ENCODE measurements at regions not wholly inside any gene's neighbourhood (a gene's known extent, or its start where the extent isn't known, plus 50 kb on each side); places are given as distances from the start of the nearest gene placed in this dataset.

- no peak overlapping the region for H3K9ac ChIP-seq (ENCODE audit: low read length in 3 of 3)
- no peaks in the 10 kb centered on the region for H3K36me3 ChIP-seq (ENCODE audit: control insufficient read depth in 2 of 3, insufficient read depth in 3 of 3, low read length in 3 of 3)
- no peak overlapping the region for H3K4me3 ChIP-seq (ENCODE audit: low read length in 3 of 3)
- H3K9me3 ChIP-seq (ENCODE audit: control insufficient read depth in 2 of 3, insufficient read depth in 1 of 3, low read length in 3 of 3) = no peaks in the 10 kb centered on the region
- no peaks in the 10 kb centered on the region for H3K4me1 ChIP-seq (ENCODE audit: control insufficient read depth in 2 of 3, insufficient read depth in 2 of 3, low read depth in 1 of 3, low read length in 3 of 3)
- DNase-seq = no peak
- TF ChIP-seq, protein P1, sequence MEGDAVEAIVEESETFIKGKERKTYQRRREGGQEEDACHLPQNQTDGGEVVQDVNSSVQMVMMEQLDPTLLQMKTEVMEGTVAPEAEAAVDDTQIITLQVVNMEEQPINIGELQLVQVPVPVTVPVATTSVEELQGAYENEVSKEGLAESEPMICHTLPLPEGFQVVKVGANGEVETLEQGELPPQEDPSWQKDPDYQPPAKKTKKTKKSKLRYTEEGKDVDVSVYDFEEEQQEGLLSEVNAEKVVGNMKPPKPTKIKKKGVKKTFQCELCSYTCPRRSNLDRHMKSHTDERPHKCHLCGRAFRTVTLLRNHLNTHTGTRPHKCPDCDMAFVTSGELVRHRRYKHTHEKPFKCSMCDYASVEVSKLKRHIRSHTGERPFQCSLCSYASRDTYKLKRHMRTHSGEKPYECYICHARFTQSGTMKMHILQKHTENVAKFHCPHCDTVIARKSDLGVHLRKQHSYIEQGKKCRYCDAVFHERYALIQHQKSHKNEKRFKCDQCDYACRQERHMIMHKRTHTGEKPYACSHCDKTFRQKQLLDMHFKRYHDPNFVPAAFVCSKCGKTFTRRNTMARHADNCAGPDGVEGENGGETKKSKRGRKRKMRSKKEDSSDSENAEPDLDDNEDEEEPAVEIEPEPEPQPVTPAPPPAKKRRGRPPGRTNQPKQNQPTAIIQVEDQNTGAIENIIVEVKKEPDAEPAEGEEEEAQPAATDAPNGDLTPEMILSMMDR (IDR thresholded peaks at IDR 0.05; ENCODE audit: borderline replicate concordance, extremely low read depth, insufficient read depth) = no peak
- H3K27me3 ChIP-seq (ENCODE audit: control insufficient read depth, insufficient read depth, low read length) = no peaks in the 10 kb centered on the region
- no peak overlapping the region for H3K27ac ChIP-seq (ENCODE audit: low read depth in 2 of 2, low read length in 2 of 2)
- intact Hi-C loops (cut with DNase I) = no loop called here
- FAIRE-seq = no peak
Measured at GRCh38 chr6:102458990-102459389, 1065.5 kb downstream of the GRIK2 start.

GRCh38 chr6:102438171-102438570, 1044.7 kb downstream of the GRIK2 start:
- DNase-seq (no peak), FAIRE-seq (no peak)
- no peaks in the 10 kb centered on the region for H3K9me3 ChIP-seq (ENCODE audit: control insufficient read depth in 2 of 3, insufficient read depth in 1 of 3, low read length in 3 of 3)
- H3K9ac ChIP-seq (ENCODE audit: low read length in 3 of 3) = no peak overlapping the region
- H3K27ac ChIP-seq (ENCODE audit: low read depth in 2 of 2, low read length in 2 of 2) = no peak overlapping the region
- H3K4me1 ChIP-seq (ENCODE audit: control insufficient read depth in 2 of 3, insufficient read depth in 2 of 3, low read depth in 1 of 3, low read length in 3 of 3) = no peaks in the 10 kb centered on the region
- TF ChIP-seq, protein P1 (IDR thresholded peaks at IDR 0.05; ENCODE audit: borderline replicate concordance, extremely low read depth, insufficient read depth) = no peak
- H3K4me3 ChIP-seq (ENCODE audit: low read length in 3 of 3) = no peak overlapping the region
- no peaks in the 10 kb centered on the region for H3K27me3 ChIP-seq (ENCODE audit: control insufficient read depth, insufficient read depth, low read length)
- intact Hi-C loops (cut with DNase I) = no loop called here
- H3K36me3 ChIP-seq (ENCODE audit: control insufficient read depth in 2 of 3, insufficient read depth in 3 of 3, low read length in 3 of 3) = no peaks in the 10 kb centered on the region

DNA sequence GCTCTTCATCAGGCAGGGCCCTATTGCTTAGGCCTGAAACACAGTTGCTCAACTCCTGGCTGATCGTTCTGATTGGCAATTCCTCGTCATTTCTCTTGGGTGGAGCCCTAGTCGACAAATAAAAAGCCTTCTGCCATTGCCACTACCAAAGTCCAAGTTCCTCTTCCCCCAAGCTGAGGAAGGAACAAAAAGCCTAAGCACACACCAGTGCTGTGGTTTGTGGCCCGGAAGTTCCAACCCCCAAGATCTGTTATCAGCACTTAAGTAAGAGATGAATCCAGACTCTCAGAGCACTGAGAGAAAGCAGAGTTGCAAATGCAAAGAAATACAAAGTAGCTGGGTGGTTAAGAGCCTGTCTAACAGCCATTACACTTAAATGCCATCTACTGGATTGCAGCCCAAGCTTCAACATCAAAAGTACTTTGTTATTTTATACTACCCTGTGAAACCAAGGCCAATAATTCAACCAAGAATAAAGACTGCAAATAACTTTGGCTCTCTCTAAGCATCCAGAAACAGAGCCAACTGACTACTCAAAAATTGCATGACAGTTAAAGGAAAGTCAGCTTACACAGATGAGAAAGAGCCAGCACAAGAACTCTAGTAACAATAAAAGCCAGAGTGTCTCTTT, 1024.0 kb downstream of the GRIK2 start:
- Histone ChIP-seq H3K27me3 (ENCODE audit: control insufficient read depth, insufficient read depth, low read length) (no peaks in the 10 kb centered on the region), H3K27ac (ENCODE audit: low read depth in 2 of 2, low read length in 2 of 2) (no peak overlapping the region), H3K36me3 (ENCODE audit: control insufficient read depth in 2 of 3, insufficient read depth in 3 of 3, low read length in 3 of 3) (no peaks in the 10 kb centered on the region), H3K4me1 (ENCODE audit: control insufficient read depth in 2 of 3, insufficient read depth in 2 of 3, low read depth in 1 of 3, low read length in 3 of 3) (no peaks in the 10 kb centered on the region), H3K9me3 (ENCODE audit: control insufficient read depth in 2 of 3, insufficient read depth in 1 of 3, low read length in 3 of 3) (no peaks in the 10 kb centered on the region), H3K9ac (ENCODE audit: low read length in 3 of 3) (no peak overlapping the region), H3K4me3 (ENCODE audit: low read length in 3 of 3) (no peak overlapping the region)
- no peak for FAIRE-seq
- intact Hi-C loops (cut with DNase I) = no loop called here
- DNase-seq = no peak
- TF ChIP-seq, protein P1 (IDR thresholded peaks at IDR 0.05; ENCODE audit: borderline replicate concordance, extremely low read depth, insufficient read depth) = no peak

- FAIRE-seq = peak; percentile 74
- no peak for DNase-seq
- H3K9me3 ChIP-seq (ENCODE audit: control insufficient read depth in 2 of 3, insufficient read depth in 1 of 3, low read length in 3 of 3) = no peaks in the 10 kb centered on the region
- H3K27me3 ChIP-seq (ENCODE audit: control insufficient read depth, insufficient read depth, low read length) = no peaks in the 10 kb centered on the region
- H3K27ac ChIP-seq (ENCODE audit: low read depth in 2 of 2, low read length in 2 of 2) = no peak overlapping the region
- no peak overlapping the region for H3K9ac ChIP-seq (ENCODE audit: low read length in 3 of 3)
- H3K36me3 ChIP-seq (ENCODE audit: control insufficient read depth in 2 of 3, insufficient read depth in 3 of 3, low read length in 3 of 3) = no peaks in the 10 kb centered on the region
- H3K4me1 ChIP-seq (ENCODE audit: control insufficient read depth in 2 of 3, insufficient read depth in 2 of 3, low read depth in 1 of 3, low read length in 3 of 3) = no peaks in the 10 kb centered on the region
- no peak overlapping the region for H3K4me3 ChIP-seq (ENCODE audit: low read length in 3 of 3)
- intact Hi-C loops (cut with DNase I) = no loop called here
- TF ChIP-seq, protein P1 (IDR thresholded peaks at IDR 0.05; ENCODE audit: borderline replicate concordance, extremely low read depth, insufficient read depth) = no peak
Measured at GRCh38 chr6:102415891-102416290, 1022.4 kb downstream of the GRIK2 start.
